HG03060 (cell line): ENCODE measurements at regions not wholly inside any gene's neighbourhood (a gene's known extent, or its start where the extent isn't known, plus 50 kb on each side); places are given as distances from the start of the nearest gene placed in this dataset.
"Not testable (repeated sequence)": the region's sequence is repeated elsewhere in the genome, so short reads cannot be mapped to it uniquely, and the experiment has no call there.

Experiments used
- ATAC-seq: cut with Tn5 transposase; IDR thresholded peaks from one replicate; pipeline ENCODE4 v1.9.1; 2021; ENCODE audit warnings: low read depth, moderate number of reproducible peaks; ENCODE audit not compliant: unreplicated experiment

DNA sequence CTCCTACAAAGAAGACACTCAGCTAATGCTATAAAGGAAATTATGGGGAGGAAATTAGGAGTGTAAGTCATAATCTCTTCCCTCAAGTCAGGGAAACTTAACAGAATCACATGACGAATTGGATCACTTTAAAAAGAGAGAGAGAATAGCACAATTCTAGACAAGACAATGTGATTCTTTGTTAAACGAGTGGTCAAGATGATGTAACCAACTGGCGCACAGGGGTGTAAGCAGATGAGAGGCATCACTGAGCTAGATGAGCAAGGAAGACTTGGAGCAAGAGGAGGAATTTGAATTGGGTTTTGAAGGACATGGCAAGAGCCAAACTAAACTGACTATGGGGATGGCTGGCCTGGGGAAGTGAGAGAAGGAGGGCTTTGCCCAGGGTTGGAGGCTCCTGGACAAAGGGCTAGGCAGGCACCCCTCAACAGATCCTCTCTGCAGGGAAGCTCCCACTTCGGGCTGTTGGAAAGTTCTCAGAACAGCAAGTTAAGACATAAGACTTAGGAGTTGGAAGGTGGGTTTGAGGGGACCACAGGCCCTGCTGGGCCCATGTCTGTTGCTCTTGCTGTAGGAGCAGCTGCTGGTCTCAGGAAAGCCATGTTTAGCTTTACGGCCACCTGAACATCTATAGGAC lies 123.9 kb upstream of the GRIK3 start:
- ATAC-seq = no peak

DNA sequence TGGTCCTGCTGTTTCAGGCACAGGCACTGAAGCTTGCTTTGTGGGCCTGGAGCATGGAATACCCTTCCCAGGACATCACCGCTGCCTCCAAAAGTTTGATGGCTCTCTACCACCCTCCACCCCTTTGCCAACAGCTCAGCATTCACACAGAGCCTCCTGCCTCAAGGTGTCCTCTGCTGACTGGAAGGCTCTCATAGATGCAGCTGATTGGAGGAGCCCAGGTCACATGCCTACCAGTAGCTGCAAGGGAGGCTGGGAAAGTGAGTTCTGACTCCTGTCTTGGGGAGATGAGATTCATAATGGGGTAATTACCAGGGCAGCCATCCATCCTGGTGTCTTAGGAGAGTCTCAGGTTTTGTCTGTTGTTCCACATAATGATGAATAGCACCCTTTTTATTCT lies 124.8 kb upstream of the GRIK3 start:
- no peak for ATAC-seq

DNA sequence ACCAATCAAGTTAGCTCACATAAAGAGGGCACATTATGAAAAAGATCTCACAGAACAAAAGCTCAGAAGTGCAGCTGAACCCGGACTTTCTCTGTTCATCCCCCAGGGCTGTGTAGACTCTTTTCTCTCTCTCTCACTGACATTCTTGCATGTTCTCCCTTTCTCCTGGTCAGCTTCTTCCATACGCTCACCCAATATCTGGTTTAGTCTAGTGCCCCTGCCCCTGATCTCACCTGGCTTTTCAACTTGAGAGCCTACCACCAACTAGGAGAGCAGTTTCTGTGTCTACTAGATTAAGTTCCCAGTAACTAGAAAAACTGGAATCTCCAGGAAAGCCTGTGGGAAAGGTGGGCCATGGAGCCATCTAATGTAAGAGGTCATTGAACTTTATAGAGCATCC lies 126.9 kb upstream of the GRIK3 start:
- no peak for ATAC-seq

DNA sequence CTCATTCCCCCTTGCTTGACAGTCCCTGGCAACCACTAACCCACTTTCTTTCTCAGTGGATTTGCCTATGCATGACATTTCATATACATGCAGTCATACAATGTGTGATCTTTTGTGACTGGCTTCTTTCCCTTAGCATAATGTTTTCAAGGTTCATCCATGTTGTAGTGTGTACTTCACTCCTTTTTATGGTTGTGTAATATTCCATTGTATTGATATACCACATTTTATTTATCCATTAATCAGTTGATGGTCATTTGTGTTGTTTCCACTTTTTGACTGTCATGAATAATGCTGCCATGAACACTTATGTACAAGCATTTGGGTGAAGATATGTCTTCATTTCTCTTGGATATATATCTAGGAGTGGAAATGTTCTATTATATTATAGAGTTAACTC lies 127.7 kb upstream of the GRIK3 start:
- ATAC-seq = no peak

DNA sequence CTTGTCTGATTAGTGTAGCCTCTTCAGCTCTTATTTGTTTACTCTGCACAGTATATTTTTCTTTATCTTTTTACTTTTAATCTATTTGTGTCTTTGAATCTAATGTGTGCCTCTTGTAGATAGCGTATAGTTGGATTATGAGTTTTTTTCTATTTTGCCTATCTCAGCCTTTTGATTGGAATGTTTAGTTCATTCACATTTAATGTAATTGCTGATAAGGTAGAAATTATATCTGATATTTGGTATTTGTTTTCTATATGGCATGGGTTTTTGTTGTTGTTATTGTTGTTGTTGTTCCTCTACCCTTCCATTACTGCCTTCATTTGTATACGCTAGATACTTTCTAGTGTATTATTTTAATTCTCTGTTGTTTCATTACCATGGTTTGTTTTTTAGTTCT lies 131.7 kb upstream of the GRIK3 start:
- ATAC-seq = no peak

DNA sequence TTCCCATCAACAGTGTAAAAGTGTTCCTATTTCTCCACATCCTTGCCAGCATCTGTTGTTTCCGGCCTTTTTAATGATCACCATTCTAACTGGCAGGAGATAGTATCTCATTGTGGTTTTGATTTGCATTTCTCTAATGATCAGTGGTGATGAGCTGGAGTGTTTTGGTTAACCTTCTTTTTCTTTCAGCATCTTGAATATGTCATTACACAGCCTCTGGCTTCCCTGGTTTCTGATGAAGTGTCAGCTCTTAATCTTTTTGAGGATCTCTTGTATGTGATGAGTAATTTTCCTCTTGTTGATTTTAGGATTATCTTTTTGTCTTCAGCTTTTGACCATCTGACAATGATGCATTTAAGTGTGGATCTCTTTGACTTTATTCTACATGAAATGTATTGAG lies 133.2 kb upstream of the GRIK3 start:
- ATAC-seq = no peak

DNA sequence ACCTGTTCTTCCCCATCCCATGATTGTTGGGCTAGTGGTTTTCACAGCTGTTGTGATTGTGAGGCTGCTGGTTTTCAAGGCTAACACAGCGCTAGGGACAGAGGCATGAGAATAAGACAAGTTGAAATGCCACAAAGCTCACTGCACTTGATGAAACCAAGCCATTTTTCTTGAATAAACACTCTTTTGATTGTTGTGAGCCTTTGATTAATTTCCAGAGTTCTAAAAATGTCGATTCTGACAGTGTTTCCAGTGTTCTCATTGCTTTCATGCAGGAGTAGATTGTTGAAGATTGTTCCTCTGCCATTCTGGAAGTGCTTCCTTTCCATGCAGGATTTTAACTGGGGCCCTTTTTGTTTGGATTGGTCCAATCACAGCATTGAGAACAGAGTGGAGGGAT lies 134.9 kb upstream of the GRIK3 start:
- no peak for ATAC-seq

DNA sequence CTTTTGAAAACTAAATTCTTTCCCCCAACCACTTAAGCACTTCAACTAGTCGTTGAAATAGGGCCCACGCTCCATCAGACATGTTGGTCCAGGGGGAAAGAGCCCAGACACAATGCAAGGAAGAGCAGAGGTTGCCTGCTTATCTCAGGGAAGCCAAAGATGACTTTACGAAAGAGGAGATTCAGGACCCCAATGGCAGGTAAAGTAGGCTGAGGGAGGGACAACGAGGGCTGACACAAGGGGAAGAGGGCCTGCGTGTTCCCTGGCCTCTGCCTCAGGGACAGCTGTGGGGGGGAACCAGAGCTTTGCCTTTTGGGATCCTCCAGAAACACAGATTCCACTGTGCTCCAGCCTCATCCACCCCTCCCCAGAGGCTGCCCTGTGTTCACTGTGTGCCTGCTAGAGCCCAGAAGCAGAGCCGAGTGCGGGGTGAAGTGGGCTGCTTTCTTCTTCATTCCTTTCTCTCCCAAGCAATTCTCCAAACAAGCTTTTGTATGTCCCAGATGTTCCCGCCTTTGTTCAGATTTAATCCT lies 135.5 kb upstream of the GRIK3 start:
- no peak for ATAC-seq

DNA sequence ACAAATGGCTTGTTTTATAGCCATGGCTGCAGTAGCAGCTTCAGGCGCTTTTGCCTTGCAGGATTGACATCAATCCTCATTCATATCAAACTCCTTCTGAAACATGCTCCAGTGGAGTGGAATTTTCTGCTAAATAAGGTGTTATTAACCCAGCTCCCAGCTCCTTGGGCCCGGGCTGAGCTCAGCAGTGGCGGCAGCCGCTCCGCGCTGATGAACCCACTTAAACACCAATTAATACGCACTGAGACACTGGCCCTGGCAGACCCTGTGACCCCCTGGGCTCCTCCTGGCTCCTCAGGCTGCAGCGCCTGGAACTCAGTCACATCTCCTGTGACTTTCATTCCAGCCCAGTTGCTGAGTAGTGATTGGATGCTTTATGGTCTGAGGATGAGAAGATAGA lies 137.4 kb upstream of the GRIK3 start:
- no peak for ATAC-seq

DNA sequence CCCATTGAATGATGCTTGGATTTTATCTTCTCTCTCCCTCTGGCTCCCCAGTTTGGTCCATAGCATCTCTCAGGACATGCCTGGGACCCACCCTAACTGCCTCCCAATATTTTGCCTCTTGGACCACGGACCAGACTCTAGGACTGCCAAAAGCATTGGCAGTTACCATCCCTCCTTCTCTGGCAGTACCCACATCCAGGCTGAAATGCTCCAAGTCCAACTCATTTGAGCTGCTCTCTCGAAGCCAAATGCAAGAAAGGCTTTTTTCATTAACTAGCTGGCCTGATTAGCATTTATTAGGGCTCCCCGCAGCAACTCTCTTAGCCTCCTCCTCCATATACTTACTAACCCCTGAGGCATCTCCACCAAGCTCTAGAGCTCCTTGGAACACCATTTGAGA lies 140.0 kb upstream of the GRIK3 start:
- ATAC-seq = no peak

DNA sequence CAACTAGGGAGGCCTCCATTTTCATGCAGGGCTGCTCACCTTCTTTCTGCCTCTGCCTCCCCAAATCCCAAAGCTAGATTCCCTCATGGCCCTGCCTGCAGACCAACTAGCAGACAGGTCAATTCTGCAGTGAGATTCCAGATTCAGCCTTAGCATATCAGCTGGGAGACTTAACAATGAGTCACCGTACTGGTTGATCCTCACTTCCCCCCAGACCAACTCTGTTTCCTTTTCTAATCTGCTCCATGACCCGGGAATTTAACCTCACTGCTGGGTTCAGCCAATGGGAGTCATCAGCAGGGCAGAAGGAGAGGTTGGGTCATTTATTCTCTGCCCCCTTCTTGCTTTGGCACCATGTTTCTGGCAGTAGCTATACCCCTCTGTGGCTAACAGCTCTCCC lies 140.6 kb upstream of the GRIK3 start:
- ATAC-seq = no peak

DNA sequence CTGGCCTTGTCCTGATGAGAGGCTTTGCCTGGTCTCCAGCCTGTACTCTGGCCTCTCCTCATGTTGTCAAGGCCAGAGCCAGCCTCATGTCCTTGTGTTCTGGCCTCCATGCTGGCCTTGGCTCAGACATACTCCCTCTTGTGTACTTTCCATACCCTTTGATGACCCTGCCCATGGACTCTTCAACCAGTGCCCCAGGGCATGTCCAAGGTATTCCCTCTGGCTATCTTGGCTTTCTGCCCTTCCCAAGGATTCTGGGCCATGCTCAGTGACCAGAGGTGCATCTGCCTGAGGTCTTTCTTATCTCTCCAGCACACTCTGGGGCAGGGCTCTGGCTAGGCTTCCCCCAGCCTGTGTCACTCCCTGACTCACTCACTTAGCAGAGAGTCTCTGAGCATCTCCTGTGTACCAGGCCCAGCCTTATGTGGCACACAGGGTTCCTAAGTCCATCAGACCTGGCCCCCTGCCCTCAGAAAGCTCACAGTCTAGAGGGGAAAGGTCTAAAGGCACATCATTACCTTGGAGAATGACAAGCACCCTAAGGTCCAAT lies 141.4 kb upstream of the GRIK3 start:
- no peak for ATAC-seq

DNA sequence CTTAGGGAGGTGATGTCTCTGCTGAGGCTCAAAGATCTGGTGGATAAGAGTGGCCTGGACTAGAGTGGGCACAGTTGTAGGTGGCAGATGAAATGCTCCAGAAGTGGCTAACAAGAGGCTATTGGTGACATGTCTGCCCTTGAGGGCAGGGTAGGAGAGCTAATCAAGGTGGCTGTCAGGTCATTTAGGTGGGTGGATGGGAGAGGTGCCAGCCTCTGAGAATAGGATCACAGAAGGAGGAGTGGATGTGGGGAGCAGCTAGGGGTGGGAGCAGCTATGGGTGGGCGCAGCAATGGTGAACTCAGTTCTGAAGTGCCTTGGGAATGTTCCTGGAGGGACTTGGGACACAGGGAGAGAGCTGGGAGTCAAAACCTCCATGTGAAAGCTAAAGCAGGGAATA lies 142.0 kb upstream of the GRIK3 start:
- no peak for ATAC-seq

DNA sequence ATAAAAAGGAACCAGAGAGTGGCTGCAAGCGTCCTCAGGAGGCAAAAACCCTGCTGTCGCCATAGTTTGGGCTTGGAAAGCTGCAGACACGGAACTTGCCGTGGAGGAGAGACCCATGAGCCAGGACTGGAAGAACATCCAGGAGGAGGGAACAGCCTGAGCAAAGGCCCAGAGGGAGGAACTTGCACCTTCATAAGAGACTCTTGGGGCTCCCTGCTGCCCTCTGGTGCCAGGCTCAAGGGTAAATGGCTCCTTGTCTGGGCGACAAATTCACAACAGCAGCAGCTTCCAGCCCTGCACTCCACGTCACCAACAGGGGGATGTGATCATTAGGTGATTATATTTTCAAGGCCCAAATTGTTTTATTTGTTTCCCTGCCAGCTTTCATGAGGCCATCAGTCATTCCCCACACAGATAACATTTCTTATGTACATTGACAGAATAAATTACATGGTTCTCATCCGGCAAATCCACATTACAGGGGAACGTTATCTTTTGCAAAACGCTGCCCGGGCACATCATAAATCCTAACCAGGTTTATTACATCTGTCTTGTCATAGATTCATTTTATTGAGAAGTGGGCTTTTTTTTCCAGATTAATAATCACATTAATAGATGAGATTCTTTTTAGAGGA lies 143.0 kb upstream of the GRIK3 start:
- ATAC-seq = no peak

DNA sequence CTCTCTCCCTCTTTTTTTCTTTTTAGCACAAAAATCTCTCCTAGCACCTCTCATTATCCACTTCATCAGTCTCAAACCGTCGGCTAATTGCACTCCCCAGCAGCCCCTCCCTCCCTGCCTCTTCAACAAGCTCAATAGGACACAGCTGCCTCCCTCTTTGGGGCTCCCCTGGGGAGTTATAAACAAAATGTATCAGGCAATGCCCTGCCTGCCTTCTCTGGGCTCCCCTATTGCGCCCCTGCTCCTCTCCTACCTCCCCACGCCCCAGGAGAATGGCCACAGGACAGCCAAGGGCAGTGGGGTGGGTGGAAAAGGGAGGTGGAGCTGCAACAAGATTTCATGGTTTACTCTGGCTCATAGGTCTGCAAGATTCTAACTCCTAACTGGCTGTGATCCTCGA lies 147.1 kb upstream of the GRIK3 start:
- ATAC-seq = no peak

DNA sequence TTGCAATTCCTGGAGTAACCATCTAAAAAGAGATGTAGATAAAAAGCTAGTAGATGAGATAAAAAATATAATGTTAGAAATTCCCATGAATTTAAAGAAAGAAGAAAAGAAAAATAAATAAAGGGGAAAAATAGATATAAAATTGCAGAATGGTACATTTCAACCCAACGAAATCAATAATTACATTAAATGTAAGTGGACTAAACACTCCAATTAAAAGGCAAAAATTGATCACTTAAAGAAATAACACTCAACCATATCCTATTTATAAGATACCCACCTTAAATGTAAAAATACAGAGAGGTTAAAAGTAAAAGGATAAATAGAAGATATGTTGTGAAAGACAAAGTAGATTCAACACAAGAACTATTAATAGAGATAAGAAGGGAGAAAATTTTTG lies 150.5 kb upstream of the GRIK3 start:
- no peak for ATAC-seq

DNA sequence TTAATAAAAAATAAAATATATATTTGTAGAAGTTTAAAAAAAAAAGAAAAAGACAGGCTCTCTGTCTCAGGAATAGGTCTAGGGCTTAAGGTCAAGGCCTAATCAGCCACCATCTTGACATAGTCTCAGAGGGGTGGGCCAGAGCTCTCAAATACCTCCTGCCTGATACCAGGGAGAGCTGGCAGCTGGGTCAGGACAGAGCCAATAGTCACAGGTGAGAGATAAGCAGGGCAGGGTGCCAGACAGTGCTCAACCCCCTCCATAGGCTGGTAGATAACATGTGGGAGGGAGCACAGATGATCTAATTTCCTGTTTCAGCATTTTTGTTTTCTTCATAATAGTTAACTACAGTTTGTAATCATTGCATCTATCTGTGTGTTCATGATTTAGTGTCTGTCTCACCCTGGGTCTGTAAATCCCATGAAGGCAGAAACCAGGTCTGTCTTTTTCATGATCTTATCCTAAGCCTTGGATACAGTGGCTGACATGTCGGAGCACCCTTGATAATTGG lies 152.0 kb upstream of the GRIK3 start:
- ATAC-seq = no peak

DNA sequence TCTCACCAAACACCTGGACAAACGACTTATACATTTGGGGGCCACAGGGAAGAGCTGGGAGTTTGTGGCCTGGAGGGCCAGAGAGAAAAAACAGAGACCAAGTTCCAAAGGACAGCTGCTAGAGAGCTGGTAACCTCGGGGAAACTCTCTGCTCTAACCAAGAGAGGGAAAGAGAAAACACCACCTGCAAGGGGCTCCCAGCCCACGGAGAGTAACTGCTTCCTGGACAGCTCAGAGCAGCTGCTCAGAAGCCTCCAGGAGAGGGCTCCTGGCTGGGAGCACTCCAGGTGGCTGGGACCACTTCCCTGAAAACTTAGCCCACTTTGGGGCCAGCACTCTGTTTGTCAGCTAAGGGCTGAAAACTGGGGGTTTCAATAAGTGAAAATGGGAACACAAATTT lies 154.8 kb upstream of the GRIK3 start:
- no peak for ATAC-seq

DNA sequence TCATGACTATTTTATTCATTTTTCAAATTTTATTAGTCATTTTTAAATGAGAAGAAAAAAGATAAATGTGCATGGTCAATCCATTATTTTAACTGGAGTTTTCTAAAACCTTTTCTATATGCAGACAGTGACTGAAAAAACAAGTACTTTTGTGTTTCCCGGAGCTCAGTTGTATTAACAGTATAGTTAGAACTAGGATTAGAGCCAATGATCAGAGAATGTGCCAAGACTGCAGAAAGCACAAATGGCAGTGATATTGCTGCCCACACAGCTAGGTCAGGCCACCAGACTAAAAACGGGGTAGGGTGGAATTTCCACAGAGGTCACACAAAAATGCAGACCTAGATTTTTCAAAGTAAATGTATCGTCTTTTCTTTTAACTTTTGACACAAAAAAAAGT lies 163.1 kb upstream of the GRIK3 start:
- ATAC-seq = no peak

DNA sequence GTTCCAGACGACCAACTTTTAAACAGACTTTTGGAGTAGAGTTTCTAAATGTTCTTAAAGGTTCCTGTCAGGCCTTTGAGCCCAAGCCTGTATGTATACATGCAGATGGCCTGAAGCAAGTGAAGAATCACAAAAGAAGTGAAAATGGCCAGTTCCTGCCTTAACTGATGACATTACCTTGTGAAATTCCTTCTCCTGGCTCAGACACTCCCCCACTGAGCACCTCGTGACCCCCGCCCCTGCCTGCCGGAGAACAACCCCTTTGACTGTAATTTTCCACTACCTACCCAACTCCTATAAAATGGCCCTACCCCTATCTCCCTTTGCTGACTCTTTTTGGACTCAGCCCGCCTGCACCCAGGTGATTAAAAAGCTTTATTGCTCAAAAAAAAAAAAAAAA lies 180.0 kb upstream of the GRIK3 start:
- ATAC-seq = not testable (repeated sequence)

DNA sequence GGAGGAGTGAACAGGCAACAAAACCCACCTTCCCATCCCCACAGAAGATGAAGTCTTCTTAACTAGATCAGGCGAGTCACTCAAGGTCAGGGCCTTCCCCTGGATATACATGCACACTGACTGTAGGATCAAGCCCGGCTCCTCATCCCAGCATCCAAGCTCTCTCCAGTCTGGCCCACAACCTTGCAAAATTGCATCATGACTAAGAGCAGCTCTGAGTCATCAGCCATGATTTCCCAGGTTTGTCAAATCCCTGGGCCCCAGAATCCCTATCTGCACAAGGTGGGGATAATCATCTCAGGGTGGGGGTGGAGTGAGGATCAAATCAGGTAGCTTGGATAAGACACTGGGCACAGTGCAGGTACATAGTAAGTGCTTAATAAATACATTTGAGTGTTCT lies 199.3 kb upstream of the GRIK3 start:
- no peak for ATAC-seq

DNA sequence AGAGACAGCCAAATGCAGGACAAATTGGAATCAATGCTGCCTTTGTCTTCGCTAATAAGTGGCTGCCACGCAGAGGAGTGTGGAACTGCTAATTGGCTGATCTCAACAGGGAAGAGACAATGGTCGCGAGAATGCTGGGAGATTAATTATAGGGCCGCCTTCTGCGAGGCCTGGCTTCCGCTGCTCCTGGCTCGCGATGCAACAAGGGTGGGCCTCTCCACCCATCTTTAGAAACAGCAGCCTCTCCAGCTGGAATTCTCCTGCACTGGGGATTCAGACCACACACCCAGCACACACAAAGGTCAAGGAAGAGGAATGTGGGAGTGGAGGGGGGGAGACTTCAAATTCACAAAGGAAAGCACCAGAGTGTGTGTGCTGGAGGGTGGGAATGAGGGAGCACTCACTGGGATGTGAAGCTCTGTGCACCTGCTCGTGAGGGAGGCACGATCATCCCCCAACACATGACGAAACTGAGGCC lies 200.7 kb upstream of the GRIK3 start:
- no peak for ATAC-seq
